ENCODE measurements at regions not wholly inside any gene's neighbourhood (a gene's known extent, or its start where the extent isn't known, plus 50 kb on each side); places are given as distances from the start of the nearest gene placed in this dataset.

DNA sequence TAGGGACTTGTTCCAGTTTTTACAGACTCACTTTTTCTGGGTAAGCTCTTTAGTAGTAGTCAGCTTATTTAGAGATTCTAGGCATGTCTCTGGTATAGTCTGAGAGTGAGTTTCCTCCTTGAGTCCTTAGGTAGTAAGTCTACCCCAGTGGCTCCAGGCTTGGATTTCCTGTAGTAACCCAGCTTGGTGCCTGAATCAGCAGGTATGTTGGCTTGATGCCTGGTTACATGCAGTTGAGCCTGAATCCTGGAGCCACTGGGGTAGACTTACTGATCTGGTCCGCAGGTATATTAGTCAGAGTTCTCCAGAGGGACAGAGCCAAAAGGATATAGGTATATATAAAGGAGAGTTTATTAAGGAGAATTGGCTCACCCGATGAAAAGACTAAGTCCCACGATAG, 85.8 kb upstream of the RBMS3 start:
- DNase-seq: no peak

DNA sequence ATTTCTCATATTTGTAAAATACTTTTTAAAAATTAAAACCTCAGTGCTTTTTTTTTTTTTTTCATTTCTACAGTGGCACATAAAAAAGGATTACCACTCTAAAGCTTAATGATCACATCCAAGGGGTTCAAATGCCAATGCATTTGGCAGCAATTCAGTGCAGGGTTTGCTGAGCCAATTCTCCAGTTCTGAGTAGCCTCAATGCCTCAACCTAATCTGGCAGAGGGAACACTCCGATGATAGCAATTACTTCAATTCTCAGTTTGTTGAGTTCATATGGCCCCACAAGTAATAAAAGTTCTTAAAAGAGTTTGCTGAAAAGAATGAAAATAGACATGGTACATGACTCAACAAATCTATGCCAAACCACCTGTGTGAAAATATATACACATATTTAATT, 79.3 kb upstream of the RBMS3 start:
- DNase-seq: no peak

DNA sequence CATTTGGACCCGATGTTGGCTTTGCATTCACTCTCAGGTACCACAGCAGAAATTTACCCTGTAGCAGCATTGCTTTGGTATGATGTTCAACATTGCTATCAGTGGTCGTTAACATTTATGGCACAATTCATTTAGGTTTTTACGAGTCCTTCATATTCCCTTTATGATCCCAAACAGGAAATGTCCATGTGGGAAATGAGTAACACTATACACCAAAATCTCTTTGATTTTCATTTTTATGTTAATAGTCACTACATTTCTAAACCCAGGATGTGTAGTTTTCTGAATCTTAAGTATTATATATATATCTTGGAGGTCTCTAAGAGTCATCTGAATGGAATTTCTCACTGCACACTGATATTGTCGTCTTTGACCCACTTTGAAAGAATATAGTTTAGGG, 78.5 kb upstream of the RBMS3 start:
- no peak for DNase-seq

DNA sequence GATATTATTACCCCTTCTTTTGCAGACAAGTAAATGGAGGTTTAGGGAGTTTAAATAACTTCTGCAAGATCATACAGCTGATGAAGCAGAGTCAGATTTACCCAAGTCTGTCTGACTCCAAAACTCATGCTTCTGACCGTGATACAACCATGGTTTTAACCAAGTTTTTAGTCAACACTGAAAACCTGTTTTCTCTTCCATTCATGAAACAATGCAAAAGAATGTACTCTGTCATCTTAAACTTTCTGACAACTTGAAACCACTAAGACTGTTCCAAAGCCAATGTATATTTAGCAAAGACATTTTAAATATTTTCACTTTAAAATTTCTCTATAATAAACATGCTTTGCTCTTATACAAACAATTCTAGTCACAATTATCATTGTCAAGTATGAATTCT, 77.0 kb upstream of the RBMS3 start:
- no peak for DNase-seq

DNA sequence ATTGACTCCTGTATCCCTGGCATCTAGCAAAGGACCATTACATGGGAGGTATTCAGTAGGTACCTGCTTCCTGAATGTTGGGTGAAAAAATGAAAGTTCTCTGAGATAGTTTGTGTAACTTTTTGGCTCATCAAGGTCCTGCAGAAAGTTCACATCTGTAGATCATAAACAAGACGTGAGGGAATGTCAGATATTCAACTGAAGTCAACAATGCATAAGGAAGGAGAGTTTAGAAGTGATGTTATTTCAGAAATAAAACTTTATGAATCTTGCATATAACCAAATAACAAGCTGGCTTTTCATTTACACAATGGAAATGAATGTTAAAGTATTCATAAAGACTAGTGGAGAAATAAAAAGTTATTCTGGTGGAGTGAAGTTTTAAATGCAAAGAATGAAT, 73.4 kb upstream of the RBMS3 start:
- DNase-seq: no peak

DNA sequence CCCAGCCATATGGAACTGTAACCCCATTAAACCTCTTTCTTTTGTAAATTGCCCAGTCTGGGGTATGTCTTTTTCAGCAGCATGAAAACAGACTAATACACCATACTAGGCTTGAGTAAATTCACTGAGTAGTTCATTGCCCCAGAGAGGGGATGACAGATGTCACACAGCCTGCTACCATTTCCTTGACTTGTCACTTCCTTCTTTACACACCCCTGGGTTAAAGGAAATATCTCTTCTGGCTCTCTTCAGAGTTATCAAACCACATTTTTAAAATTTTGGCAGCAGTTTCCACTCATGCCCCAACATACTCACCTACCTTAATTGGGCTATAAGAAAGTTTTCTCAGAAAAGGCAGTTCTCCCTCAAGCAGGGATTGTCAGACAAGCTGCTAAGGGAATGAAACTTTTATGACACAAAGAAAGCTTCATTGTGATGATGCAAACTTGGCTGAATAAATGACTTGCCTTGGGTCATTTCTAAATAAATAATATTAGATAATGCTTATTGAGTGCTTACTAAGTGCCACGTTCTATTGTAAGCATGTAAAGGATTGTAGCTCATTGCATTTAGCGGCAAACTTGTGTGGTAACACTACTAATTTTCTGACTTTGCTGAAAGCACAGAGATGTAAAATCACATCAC, 68.0 kb upstream of the RBMS3 start:
- DNase-seq: no peak

DNA sequence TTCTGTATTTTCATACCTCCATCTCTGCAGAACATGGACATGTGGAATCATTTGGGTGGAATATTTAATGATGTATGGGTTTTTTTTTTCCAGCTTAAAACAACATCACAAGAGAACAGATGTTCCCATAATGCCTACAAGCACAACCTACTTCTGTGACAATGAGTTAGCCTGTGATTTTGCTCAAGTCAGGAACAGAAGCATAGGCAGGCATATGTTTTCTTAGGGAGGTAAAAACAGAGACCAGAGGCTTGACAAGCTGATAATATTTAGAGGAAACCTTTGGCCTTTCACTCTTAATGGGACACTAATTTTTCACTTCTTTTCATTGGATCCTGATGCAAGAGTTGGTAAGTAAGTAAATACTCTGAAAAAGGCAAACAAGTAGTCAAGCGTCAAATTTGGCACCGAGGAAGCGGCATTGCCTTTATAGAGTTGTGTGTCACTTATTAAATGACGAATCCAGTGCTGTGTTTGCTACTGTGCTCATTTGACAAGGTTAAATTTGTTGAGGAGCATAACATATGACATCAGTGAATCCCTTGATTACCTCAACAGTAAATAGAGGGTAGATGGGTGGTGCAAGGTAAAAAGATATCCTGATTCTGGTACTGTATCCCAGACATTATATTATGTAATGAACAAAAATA, 66.7 kb upstream of the RBMS3 start:
- DNase-seq: no peak

DNA sequence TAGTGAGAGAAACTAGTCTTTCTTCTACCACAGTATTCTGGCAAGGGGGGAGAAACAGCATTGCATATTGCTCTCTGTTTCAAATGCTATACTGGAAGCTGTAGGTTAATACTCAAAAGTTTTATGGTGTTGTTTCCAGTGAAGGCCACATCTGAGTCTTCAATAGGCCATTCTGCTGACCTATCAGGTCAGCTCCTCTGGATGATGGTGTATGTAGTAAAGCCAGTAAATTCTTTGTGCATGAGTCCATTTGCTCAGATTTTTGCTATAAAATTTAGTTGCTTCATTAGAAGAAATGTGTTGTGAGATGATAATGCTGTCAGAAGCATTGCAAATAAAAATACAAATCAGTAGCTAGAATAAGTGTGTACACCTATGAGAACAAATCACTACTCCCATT, 64.9 kb upstream of the RBMS3 start:
- DNase-seq: no peak

DNA sequence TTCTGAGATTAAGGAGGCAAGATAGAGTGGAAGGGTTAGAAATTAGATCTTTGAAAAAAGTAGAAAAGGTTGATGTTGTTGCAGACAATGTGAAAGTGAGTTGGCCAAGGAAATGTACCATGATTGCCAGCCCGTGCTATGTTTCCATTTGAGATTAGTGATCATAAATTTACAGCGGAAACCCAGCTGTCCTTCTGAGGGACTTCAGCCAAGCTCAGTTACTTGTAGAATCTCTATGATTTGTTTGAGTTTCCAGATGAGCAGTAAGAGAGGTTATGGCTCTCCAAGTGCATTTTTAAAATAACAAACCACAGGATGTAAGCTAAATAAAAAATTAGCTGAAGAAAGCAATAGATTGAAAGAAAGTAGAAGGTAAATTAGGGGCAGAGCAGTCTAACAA, 54.2 kb upstream of the RBMS3 start:
- DNase-seq: no peak

DNA sequence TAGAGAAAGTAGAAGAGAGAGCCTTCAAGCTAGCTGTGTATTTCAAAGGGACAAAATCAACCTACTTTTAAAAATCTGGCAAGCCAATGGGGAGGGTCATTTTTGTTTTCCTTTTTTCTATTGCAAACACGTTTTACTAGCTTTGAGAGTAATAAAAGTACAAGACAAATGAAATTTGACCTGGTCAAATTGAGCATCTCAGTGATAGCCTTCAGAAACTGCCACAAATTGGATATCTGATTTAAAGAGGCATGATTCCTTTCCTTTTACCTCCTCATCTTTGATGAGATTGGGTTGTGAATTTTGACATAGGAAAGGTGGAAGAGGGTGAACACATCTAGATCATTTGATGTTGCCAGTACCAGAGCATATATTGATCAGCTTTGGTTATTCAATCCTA, 53.6 kb upstream of the RBMS3 start:
- no peak for DNase-seq
